ENCODE measurements at regions not wholly inside any gene's neighbourhood (a gene's known extent, or its start where the extent isn't known, plus 50 kb on each side); places are given as distances from the start of the nearest gene placed in this dataset.
"Not testable (repeated sequence)": the region's sequence is repeated elsewhere in the genome, so short reads cannot be mapped to it uniquely, and the experiment has no call there.

GRCh38 chr21:32940079-32941014 lies 85.4 kb upstream of the OLIG2 start:
- peak; percentile 10 to 66 for DNase-seq

DNA sequence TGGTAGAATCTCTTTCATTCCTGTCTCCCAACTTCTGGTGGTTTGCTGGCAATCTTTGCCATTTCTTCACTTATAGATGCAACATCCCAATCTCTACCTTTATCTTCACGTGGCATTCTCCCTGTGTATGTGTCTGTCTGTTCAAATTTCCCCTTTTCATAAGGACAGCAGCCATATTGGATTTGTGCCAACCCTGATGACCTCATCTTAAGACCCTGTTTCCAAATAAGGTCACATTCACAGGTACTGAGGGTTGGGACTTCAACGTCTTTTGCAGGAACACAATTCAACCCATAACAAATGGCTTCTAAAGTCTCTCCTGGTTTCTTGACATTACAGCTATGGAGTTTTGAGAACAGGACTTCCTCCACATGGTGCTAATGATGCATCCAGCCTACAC lies 84.5 kb upstream of the OLIG2 start:
- DNase-seq = no peak

DNA sequence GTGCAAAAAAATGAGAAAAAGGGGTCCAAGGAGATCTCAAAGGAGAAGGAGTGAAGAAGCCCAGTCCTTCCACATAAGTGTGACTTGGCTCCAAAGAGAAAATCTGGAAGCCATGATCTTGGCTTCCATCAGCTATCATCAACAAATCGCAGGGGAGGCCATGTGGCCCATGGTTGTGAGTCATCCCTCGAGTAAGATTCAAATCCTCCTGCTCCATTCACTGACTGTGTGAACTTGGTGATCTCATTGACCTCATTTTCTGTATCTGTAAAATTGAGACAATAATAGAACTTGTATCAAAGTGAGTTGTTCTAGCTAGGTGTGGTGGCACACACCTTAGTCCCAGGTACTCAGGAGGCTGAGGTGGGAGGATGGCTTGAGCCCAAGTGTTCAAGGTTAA lies 79.1 kb upstream of the OLIG2 start:
- no peak for DNase-seq

GRCh38 chr21:32947736-32948135 lies 78.0 kb upstream of the OLIG2 start:
- no peak for DNase-seq

DNA sequence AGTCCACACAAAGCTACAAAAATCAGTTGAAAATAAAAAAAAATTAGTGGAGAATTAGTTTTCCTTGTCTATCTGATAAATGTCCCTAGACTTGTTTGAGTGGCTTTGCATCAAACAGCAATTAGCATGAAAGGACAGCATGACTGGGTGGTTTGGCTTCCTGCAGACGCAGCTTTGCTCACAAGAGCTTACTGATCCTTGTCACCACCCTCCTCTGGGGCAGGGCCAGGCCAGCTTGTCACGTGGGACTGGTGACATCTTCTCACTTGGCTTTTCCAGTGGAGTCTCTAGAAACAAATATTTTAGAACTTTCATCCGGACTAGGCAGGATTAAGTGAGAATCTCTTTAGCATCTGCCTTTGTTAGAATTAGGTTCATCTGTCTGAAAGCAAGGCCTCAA lies 76.0 kb upstream of the OLIG2 start:
- no peak for DNase-seq

- no peak for DNase-seq
Measured at GRCh38 chr21:32951041-32951440, 74.7 kb upstream of the OLIG2 start.

DNA sequence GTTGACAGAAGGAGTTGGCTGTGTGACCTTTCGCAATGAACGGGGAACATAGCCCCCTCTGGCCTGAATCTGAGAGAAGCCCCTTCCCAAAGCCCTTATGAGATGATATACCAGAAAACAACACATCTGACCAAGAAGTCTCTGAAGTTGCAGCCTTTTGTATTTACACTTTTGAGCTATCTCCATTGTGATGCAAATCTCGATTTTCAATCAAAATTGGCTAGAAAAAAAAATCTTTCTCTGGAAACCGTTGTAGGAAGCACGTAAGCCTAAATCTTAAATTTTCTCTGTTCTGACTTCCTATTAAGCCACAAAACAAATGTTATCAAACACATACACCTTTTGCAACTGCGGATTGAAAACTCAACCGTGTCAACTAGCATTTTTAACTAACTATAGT lies 71.4 kb upstream of the OLIG2 start:
- no peak for DNase-seq

DNA sequence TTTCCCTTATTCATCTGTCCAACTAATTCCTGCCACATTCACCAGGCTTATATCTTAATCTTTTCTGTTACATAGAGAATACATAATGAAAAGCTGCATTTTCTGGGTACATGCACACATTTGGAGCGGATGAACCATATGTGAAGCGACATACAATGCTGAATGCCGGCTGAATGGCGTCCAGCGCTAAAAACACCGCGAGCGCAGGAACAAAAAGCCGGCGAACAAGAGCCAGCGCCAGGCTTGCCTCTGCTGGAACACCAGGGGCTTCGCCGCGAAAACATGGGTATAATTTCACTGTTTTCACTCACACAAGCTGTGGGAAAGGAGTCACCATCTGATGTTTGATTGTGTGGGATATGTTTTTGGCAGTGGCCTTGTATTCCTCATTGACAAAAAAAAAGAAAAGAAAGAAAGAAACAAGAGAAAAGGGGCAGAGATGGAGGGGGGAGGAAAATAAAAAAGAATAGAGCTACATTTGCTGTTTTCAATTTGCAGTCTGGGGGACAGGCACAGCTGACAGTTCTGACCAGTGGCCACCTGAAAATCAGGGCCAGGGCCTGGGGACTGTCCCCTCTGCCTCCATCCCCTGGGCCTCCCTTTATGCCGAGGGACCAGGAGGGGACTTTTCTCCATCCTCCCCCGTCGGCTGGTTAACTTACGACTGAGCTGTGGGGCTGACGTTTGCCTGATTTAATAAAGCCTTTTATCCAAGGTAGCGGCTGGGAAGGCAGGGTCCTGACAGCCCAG lies 70.2 kb upstream of the OLIG2 start:
- DNase-seq = no peak

- DNase-seq = no peak
Measured at GRCh38 chr21:32956061-32956656, 69.6 kb upstream of the OLIG2 start.

DNA sequence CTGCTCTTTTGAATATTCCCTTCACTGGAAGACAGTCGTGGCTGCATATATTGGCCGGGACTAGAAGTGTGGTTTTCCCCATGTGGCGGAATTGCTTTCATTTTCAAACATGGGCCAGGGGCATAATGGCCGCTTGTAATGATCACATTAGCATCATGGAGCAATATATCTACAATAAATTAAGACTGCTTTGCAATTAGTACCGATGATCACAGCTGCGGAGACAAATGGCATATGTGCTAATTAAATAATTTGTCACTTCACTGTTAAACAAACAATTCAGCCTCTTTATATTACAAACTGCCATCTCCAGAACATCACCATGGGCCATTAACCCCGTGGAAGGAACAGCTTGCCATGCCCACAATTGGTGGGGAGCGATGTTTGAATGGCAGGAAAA lies 68.2 kb upstream of the OLIG2 start:
- DNase-seq = no peak

- no peak for DNase-seq
Measured at GRCh38 chr21:32958288-32959002, 67.3 kb upstream of the OLIG2 start.

DNA sequence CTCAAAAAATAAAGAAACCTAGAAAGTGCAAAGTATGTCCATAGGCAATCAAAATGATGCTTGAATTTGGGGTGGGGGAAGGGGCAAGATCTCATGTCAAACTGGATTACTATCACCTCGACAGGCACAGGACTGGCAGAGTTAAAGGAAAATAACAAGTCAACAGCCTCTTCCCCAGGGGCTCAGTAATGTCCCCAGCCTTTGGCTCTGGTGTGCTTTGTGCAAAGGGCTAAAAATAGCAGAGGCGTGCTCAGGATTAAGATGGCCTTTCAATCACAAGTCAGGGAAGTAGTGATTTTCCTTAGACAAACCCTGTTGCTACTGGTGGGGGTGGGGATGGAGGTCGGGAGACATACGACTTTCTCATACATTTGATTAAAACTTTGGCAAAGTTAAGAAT lies 63.5 kb upstream of the OLIG2 start:
- DNase-seq = no peak

DNA sequence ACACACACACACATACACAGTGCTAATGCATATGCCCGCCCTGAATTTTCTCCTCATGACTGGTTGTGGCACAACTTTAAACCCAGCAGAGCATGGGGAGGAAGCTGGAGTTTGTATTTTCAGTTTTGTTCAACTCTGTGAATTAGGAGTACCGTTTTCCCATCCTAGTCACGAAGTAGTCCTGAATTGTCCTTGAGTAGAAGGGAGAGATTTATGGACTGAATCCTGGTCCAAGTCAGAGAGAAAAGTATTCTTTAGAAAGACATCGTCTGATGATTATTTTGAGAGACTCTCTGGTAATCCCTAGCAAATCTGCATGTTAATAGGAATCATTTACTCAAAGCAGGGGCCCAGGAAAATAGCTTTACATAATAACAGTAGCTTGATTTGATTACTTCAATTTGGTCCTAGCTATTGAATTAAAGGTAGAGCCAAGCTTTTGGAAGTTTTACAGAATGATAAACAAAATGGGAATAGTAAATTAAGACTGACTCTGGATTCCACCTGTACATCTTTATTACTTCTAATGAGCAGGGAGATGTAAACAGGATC lies 60.5 kb upstream of the OLIG2 start:
- DNase-seq = no peak

GRCh38 chr21:32966120-32966519 lies 59.6 kb upstream of the OLIG2 start:
- no peak for DNase-seq

DNA sequence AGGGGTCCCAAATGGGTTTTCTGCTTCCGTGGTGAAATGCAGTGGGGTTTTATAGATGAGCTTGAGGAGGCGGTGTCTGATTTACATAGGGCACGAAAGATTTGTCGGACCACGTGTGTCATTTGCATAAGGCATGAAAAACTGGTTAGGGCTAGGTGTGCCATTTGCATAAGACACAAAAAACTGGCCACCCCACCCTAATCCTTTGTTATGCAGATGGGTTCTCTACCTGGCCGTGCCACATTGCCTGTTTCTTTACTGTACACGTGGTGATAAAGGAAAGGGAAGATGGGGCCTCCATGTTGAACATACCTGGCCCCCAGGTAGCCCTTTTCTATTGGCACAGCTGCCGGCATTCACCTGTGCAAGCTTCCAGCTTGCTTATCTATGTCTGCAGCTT lies 57.6 kb upstream of the OLIG2 start:
- not testable (repeated sequence) for DNase-seq

GRCh38 chr21:32974653-32975052 lies 51.1 kb upstream of the OLIG2 start:
- DNase-seq = no peak

DNA sequence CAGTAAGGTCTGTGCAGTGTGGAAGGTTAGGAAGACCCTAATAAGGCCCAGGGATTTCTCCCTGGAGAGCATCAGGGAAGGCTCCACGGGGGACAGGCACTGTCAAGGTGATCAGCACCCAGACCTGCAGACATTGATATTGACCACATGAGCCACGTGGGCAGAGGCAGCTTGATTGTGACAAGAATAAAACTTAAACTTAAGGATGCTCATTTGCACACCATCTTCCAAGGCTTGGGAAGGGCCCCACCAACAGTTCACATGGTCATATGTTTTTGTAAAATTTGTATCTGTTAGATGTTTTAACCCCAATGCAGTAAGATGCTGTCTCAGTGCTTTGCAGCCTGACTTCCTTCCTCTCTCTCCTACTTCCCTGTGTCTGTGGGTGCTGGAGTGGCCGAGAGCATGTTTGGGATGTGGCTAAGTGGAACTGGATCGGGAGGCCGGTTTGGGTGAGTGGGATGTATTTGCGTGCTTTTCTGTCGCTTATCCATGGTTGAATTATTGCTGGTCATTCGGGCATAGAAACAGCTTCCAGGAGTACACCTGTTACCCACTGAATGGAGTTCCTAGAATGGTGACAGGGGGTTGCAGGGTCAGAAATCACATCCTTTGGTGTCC lies 49.8 kb upstream of the OLIG2 start:
- DNase-seq = peak; percentile 10 to 11
